ENCODE measurements at regions not wholly inside any gene's neighbourhood (a gene's known extent, or its start where the extent isn't known, plus 50 kb on each side); places are given as distances from the start of the nearest gene placed in this dataset.
"Not testable (repeated sequence)": the region's sequence is repeated elsewhere in the genome, so short reads cannot be mapped to it uniquely, and the experiment has no call there.

- Histone ChIP-seq H3K27me3 (ENCODE audit: low read depth, low read length) (no peaks in the 10 kb centered on the region), H3K36me3 (ENCODE audit: control insufficient read depth in 1 of 2, insufficient read depth in 2 of 2, low read length in 2 of 2) (no peaks in the 10 kb centered on the region), H3K4me1 (ENCODE audit: control insufficient read depth in 1 of 2, insufficient read depth in 2 of 2, low read length in 2 of 2) (no peaks in the 10 kb centered on the region), H3K27ac (ENCODE audit: low read length) (no peak overlapping the region), H3K4me3 (ENCODE audit: low read depth in 1 of 2, low read length in 2 of 2) (no peak overlapping the region), H3K9me3 (ENCODE audit: control insufficient read depth in 1 of 2, low read length in 2 of 2) (no peaks in the 10 kb centered on the region)
Measured at GRCh38 chr3:95237783-95238182, 1174.9 kb downstream of the NSUN3 start.

DNA sequence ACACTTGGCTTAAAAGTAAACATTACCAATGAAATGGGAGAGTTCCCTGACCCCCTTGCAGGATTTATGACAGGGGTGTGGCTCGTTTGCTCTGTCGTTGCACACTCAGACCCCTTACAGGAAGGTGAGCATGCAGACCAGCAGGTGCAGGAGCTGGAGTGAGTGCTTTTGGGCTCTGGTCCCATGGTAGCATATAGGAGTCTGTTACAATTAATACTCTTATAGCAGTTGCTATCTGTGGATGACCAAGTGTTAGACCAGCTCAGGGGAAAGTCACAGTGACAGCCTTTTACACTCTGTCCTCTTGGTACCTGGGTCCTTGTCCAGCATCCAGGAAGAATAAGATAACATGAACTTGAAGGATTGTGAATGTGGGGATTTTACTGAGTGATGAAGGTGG lies 1177.5 kb downstream of the NSUN3 start:
- Histone ChIP-seq H3K9me3 (ENCODE audit: control insufficient read depth in 1 of 2, low read length in 2 of 2) (no peaks in the 10 kb centered on the region), H3K4me1 (ENCODE audit: control insufficient read depth in 1 of 2, insufficient read depth in 2 of 2, low read length in 2 of 2) (no peaks in the 10 kb centered on the region), H3K27me3 (ENCODE audit: low read depth, low read length) (no peaks in the 10 kb centered on the region), H3K27ac (ENCODE audit: low read length) (no peak overlapping the region), H3K4me3 (ENCODE audit: low read depth in 1 of 2, low read length in 2 of 2) (no peak overlapping the region), H3K36me3 (ENCODE audit: control insufficient read depth in 1 of 2, insufficient read depth in 2 of 2, low read length in 2 of 2) (no peaks in the 10 kb centered on the region)

DNA sequence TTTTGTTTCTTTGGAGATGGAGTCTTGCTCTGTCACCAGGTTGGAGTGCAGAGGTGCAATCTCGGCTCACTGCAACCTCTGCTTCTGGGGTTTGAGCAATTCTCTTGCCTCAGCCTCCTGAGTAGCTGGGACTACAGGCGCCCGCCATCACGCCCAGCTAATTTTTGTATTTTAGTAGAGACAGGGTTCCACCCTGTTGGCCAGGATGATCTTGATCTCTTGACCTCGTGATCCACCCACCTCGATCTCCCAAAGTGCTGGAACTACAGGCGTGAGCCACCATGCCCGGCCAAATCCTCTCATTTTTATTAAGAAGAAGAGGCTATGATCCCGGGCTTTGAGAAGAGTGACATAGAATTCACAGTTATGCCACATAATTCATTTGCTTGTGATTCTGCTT lies 1178.4 kb downstream of the NSUN3 start:
- not testable (repeated sequence) for H3K27ac ChIP-seq (ENCODE audit: low read length); H3K27me3 ChIP-seq (ENCODE audit: low read depth, low read length); H3K4me1 ChIP-seq (ENCODE audit: control insufficient read depth in 1 of 2, insufficient read depth in 2 of 2, low read length in 2 of 2); H3K4me3 ChIP-seq (ENCODE audit: low read depth in 1 of 2, low read length in 2 of 2); H3K9me3 ChIP-seq (ENCODE audit: control insufficient read depth in 1 of 2, low read length in 2 of 2); H3K36me3 ChIP-seq (ENCODE audit: control insufficient read depth in 1 of 2, insufficient read depth in 2 of 2, low read length in 2 of 2)

DNA sequence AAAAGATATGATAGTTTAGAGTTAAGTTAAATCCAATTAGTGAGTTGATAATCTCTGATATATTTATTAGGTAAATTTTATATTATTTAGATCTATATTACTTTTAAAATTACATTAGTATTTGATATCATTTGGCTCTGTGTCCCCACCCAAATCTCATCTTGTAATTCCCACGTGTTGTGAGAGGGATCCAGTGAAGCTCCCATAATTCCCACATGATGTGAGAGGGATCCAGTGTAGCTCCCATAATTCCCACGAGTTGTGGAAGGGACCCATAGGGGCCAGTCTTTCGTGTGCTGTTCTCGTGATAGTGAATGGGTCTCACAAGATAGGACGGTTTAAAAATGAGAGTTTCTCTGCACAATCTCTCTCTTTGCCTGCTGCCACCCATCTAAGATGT lies 1183.6 kb downstream of the NSUN3 start:
- Histone ChIP-seq H3K4me3 (ENCODE audit: low read depth in 1 of 2, low read length in 2 of 2) (no peak overlapping the region), H3K4me1 (ENCODE audit: control insufficient read depth in 1 of 2, insufficient read depth in 2 of 2, low read length in 2 of 2) (no peaks in the 10 kb centered on the region), H3K9me3 (ENCODE audit: control insufficient read depth in 1 of 2, low read length in 2 of 2) (peaks cover 0 to 1% of the 10 kb centered on the region in 2 donors), H3K27me3 (ENCODE audit: low read depth, low read length) (no peaks in the 10 kb centered on the region), H3K27ac (ENCODE audit: low read length) (no peak overlapping the region), H3K36me3 (ENCODE audit: control insufficient read depth in 1 of 2, insufficient read depth in 2 of 2, low read length in 2 of 2) (no peaks in the 10 kb centered on the region)

DNA sequence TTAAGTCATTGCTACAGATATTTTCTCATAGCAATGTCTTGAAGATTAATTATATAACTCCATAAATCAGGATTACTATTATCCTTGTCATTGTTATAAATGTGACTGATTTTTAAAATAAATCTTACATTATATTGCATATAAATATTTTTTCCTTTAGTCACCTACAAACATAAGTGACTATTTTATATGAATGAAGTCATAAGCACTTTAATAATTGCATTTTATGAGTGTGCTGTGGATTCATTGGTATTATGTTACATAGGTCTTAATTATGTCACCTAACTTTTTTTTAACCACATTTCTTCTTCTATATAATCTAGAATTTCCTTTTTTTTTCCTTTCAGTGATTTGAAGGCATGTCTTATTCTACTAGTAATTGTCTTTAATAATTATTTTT lies 1191.2 kb downstream of the NSUN3 start:
- H3K36me3 ChIP-seq (ENCODE audit: control insufficient read depth in 1 of 2, insufficient read depth in 2 of 2, low read length in 2 of 2) = no peaks in the 10 kb centered on the region
- peaks cover 0 to 7% of the 10 kb centered on the region in 2 donors for H3K9me3 ChIP-seq (ENCODE audit: control insufficient read depth in 1 of 2, low read length in 2 of 2)
- H3K4me3 ChIP-seq (ENCODE audit: low read depth in 1 of 2, low read length in 2 of 2) = no peak overlapping the region
- H3K27ac ChIP-seq (ENCODE audit: low read length) = no peak overlapping the region
- no peaks in the 10 kb centered on the region for H3K27me3 ChIP-seq (ENCODE audit: low read depth, low read length)
- no peaks in the 10 kb centered on the region for H3K4me1 ChIP-seq (ENCODE audit: control insufficient read depth in 1 of 2, insufficient read depth in 2 of 2, low read length in 2 of 2)

DNA sequence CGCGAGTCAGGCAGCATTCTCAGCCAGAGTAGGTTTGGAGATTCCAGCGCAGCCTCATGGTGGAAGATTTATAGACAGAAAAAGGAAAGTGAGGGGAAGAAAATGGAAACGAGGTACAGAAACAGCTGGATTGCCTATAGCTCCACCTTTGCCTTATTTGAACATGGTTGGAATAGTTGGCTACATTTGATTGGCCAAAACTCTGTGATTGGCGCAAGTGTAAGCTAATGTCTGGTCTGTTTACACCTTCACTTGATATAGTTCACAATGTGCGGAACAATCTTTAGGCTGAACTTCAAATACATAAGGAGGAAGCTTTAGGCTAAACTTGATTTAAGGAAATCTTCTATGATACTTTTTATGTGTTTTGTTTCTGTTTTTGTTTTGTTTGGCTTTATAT lies 1191.9 kb downstream of the NSUN3 start:
- Histone ChIP-seq H3K36me3 (ENCODE audit: control insufficient read depth in 1 of 2, insufficient read depth in 2 of 2, low read length in 2 of 2) (no peaks in the 10 kb centered on the region), H3K27ac (ENCODE audit: low read length) (no peak overlapping the region), H3K4me3 (ENCODE audit: low read depth in 1 of 2, low read length in 2 of 2) (no peak overlapping the region), H3K4me1 (ENCODE audit: control insufficient read depth in 1 of 2, insufficient read depth in 2 of 2, low read length in 2 of 2) (no peaks in the 10 kb centered on the region), H3K9me3 (ENCODE audit: control insufficient read depth in 1 of 2, low read length in 2 of 2) (peaks cover 0 to 7% of the 10 kb centered on the region in 2 donors), H3K27me3 (ENCODE audit: low read depth, low read length) (no peaks in the 10 kb centered on the region)

DNA sequence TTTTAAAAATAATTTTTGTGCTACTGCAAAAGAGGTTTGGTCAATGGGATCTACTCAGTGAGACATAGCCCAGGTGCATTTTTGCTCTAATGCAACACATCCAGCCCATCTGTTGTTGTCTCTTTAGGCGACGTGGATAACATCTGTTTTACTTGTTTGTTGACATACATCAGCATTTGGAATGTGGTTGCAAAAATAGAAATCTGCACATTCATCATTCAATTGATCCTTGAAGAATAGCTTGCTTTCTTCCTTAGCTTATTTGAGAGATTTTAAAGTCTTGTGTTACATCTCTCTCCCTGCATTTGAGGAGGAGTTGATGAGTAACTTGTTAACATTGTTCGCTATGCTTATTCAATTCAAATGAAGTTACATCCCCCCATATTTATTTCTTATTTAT lies 1202.3 kb downstream of the NSUN3 start:
- H3K4me3 ChIP-seq (ENCODE audit: low read depth in 1 of 2, low read length in 2 of 2) = no peak overlapping the region
- H3K4me1 ChIP-seq (ENCODE audit: control insufficient read depth in 1 of 2, insufficient read depth in 2 of 2, low read length in 2 of 2) = no peaks in the 10 kb centered on the region
- no peaks in the 10 kb centered on the region for H3K9me3 ChIP-seq (ENCODE audit: control insufficient read depth in 1 of 2, low read length in 2 of 2)
- no peaks in the 10 kb centered on the region for H3K27me3 ChIP-seq (ENCODE audit: low read depth, low read length)
- H3K27ac ChIP-seq (ENCODE audit: low read length) = no peak overlapping the region
- no peaks in the 10 kb centered on the region for H3K36me3 ChIP-seq (ENCODE audit: control insufficient read depth in 1 of 2, insufficient read depth in 2 of 2, low read length in 2 of 2)

- Histone ChIP-seq H3K4me3 (ENCODE audit: low read depth in 1 of 2, low read length in 2 of 2) (no peak overlapping the region), H3K4me1 (ENCODE audit: control insufficient read depth in 1 of 2, insufficient read depth in 2 of 2, low read length in 2 of 2) (no peaks in the 10 kb centered on the region), H3K36me3 (ENCODE audit: control insufficient read depth in 1 of 2, insufficient read depth in 2 of 2, low read length in 2 of 2) (no peaks in the 10 kb centered on the region), H3K9me3 (ENCODE audit: control insufficient read depth in 1 of 2, low read length in 2 of 2) (no peaks in the 10 kb centered on the region), H3K27ac (ENCODE audit: low read length) (no peak overlapping the region), H3K27me3 (ENCODE audit: low read depth, low read length) (no peaks in the 10 kb centered on the region)
Measured at GRCh38 chr3:95271395-95271794, 1208.5 kb downstream of the NSUN3 start.

- Histone ChIP-seq H3K27ac (ENCODE audit: low read length) (no peak overlapping the region), H3K36me3 (ENCODE audit: control insufficient read depth in 1 of 2, insufficient read depth in 2 of 2, low read length in 2 of 2) (no peaks in the 10 kb centered on the region), H3K4me3 (ENCODE audit: low read depth in 1 of 2, low read length in 2 of 2) (no peak overlapping the region), H3K9me3 (ENCODE audit: control insufficient read depth in 1 of 2, low read length in 2 of 2) (no peaks in the 10 kb centered on the region), H3K4me1 (ENCODE audit: control insufficient read depth in 1 of 2, insufficient read depth in 2 of 2, low read length in 2 of 2) (no peaks in the 10 kb centered on the region), H3K27me3 (ENCODE audit: low read depth, low read length) (no peaks in the 10 kb centered on the region)
Measured at GRCh38 chr3:95272166-95272565, 1209.3 kb downstream of the NSUN3 start.

DNA sequence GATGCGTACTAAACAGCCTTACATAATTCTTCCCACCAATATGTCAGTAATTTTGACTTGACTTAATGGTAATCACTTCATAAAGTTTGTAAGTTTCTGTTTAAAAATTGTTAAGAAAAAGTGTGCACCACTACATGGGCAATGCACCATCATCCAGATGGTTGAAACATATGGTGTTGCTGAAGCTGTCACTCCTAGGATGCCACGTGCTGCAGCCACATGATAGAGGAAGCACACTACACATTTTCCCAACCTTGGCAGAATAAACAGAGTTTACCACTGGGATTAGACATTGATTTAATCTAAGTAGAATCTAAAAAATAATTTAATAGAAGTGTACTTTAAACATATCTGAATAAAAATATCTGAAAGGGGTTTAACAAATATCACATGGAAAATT lies 1209.9 kb downstream of the NSUN3 start:
- Histone ChIP-seq H3K27ac (ENCODE audit: low read length) (no peak overlapping the region), H3K36me3 (ENCODE audit: control insufficient read depth in 1 of 2, insufficient read depth in 2 of 2, low read length in 2 of 2) (no peaks in the 10 kb centered on the region), H3K9me3 (ENCODE audit: control insufficient read depth in 1 of 2, low read length in 2 of 2) (no peaks in the 10 kb centered on the region), H3K27me3 (ENCODE audit: low read depth, low read length) (no peaks in the 10 kb centered on the region), H3K4me1 (ENCODE audit: control insufficient read depth in 1 of 2, insufficient read depth in 2 of 2, low read length in 2 of 2) (no peaks in the 10 kb centered on the region), H3K4me3 (ENCODE audit: low read depth in 1 of 2, low read length in 2 of 2) (no peak overlapping the region)

GRCh38 chr3:95277613-95278012 lies 1214.8 kb downstream of the NSUN3 start:
- no peaks in the 10 kb centered on the region for H3K36me3 ChIP-seq (ENCODE audit: control insufficient read depth in 1 of 2, insufficient read depth in 2 of 2, low read length in 2 of 2)
- H3K27me3 ChIP-seq (ENCODE audit: low read depth, low read length) = no peaks in the 10 kb centered on the region
- H3K4me3 ChIP-seq (ENCODE audit: low read depth in 1 of 2, low read length in 2 of 2) = no peak overlapping the region
- no peak overlapping the region for H3K27ac ChIP-seq (ENCODE audit: low read length)
- H3K4me1 ChIP-seq (ENCODE audit: control insufficient read depth in 1 of 2, insufficient read depth in 2 of 2, low read length in 2 of 2) = no peaks in the 10 kb centered on the region
- no peaks in the 10 kb centered on the region for H3K9me3 ChIP-seq (ENCODE audit: control insufficient read depth in 1 of 2, low read length in 2 of 2)

- Histone ChIP-seq H3K4me3 (ENCODE audit: low read depth in 1 of 2, low read length in 2 of 2) (no peak overlapping the region), H3K36me3 (ENCODE audit: control insufficient read depth in 1 of 2, insufficient read depth in 2 of 2, low read length in 2 of 2) (no peaks in the 10 kb centered on the region), H3K9me3 (ENCODE audit: control insufficient read depth in 1 of 2, low read length in 2 of 2) (no peaks in the 10 kb centered on the region), H3K27me3 (ENCODE audit: low read depth, low read length) (no peaks in the 10 kb centered on the region), H3K27ac (ENCODE audit: low read length) (no peak overlapping the region), H3K4me1 (ENCODE audit: control insufficient read depth in 1 of 2, insufficient read depth in 2 of 2, low read length in 2 of 2) (no peaks in the 10 kb centered on the region)
Measured at GRCh38 chr3:95280711-95281352, 1218.0 kb downstream of the NSUN3 start.
